K562 (cell line): ENCODE measurements at regions not wholly inside any gene's neighbourhood (a gene's known extent, or its start where the extent isn't known, plus 50 kb on each side); places are given as distances from the start of the nearest gene placed in this dataset.

ENCODE experiments used
- ATAC-seq: fragments of 200-7000 bp; cut with Tn5 transposase; 3 replicates; pipeline ENCODE4 v1.9.1; 2020; ENCODE audit warnings: moderate library complexity
- BruUV-seq: library from RNA; stranded (reverse); fragments of 400-500 nt; replicated peaks from 2 replicates; lab custom pipeline; 2021; lab: Mats Ljungman, UMichigan
- CTCF ChIA-PET: fragments of 300-600 bp; formaldehyde crosslinking; extraction: SDS; loops from one replicate; lab custom pipeline; 2021; ENCODE audit warnings: low intra/inter-chr PET ratio; lab: Yijun Ruan, JAX
- POLR2A ChIA-PET: fragments of 300-600, 350-650 bp; sonication (Branson Sonifier 250); formaldehyde crosslinking; extraction: SDS; loops from one replicate; lab custom pipeline; 2021; ENCODE audit warnings: antibody characterized with exemption, inconsistent platforms; lab: Yijun Ruan, JAX
- DNase-seq, 4 experiments: peaks; one replicate each; pipeline versions ENCODE4 v3.0.0 to v3.0.0-alpha.2; 2011 to 2018; ENCODE audit warnings: low spot score in 3 of 4, mixed read lengths in 3 of 4; ENCODE audit errors: extremely low read depth in 1 of 4
- FAIRE-seq: peaks from 2 replicates; lab custom pipeline; 2011; peaks lifted over from hg19 to GRCh38; lab: Jason Lieb, UNC
- H2AFZ ChIP-seq: 2 replicates; pipeline ENCODE4 v1.6.0; 2011; ENCODE audit warnings: low read depth, low read length, control low read depth, inconsistent platforms
- H3K27ac ChIP-seq: fragments of 200-600 bp; 3 replicates; pipeline ENCODE4 v1.8.0; 2011; ENCODE audit warnings: low read depth, mild to moderate bottlenecking, control low read depth, inconsistent platforms, low read length, moderate library complexity, mixed read lengths; ENCODE audit errors: extremely low read depth
- H3K27me3 ChIP-seq, 2 experiments: fragments of 300-600 bp in 1 of 2; 2 replicates in 1 of 2; 3 replicates in 1 of 2; pipeline versions ENCODE4 v1.6.0 to v1.8.0; 2011; ENCODE audit warnings: inconsistent platforms in 2 of 2, low read length in 2 of 2, mild to moderate bottlenecking in 1 of 2, mixed read lengths in 1 of 2, moderate library complexity in 1 of 2; ENCODE audit not compliant: control insufficient read depth in 2 of 2, insufficient read depth in 2 of 2
- H3K36me3 ChIP-seq: fragments of 300-600 bp; 3 replicates; pipeline ENCODE4 v1.8.0; 2011; ENCODE audit warnings: mild to moderate bottlenecking, low read length, inconsistent platforms; ENCODE audit not compliant: control insufficient read depth, insufficient read depth
- H3K4me1 ChIP-seq, 2 experiments: fragments of 200-600 bp in 1 of 2; replicated peaks in 1 of 2; 2 replicates in 1 of 2; 3 replicates in 1 of 2; pipeline versions ENCODE4 v1.5.1 to v1.8.0; 2011; ENCODE audit warnings: inconsistent platforms in 2 of 2, low read length in 2 of 2, mild to moderate bottlenecking in 1 of 2, mixed read lengths in 1 of 2, moderate library complexity in 1 of 2; ENCODE audit not compliant: control insufficient read depth in 2 of 2, insufficient read depth in 2 of 2
- H3K4me2 ChIP-seq: 2 replicates; pipeline ENCODE4 v1.6.1; 2011; ENCODE audit warnings: low read length, control low read depth, inconsistent platforms, mixed read lengths; ENCODE audit not compliant: insufficient read depth
- H3K4me3 ChIP-seq: fragments of 200-600 bp; sonication (generic), shearing (Covaris generic); 2 replicates; pipeline ENCODE4 v1.5.1; 2016; ENCODE audit warnings: control low read depth, inconsistent platforms
- H3K79me2 ChIP-seq: fragments of 200-600 bp; 3 replicates; pipeline ENCODE4 v1.8.0; 2011; ENCODE audit warnings: low read length, inconsistent platforms; ENCODE audit not compliant: control insufficient read depth, insufficient read depth
- H3K9ac ChIP-seq, 2 experiments: 2 replicates each; pipeline versions ENCODE4 v1.6.0 to v1.6.1; 2011; ENCODE audit warnings: low read depth in 2 of 2, low read length in 2 of 2, control low read depth in 1 of 2, inconsistent platforms in 1 of 2, mild to moderate bottlenecking in 1 of 2, mixed read lengths in 1 of 2; ENCODE audit not compliant: insufficient read depth in 1 of 2
- H3K9me1 ChIP-seq: one replicate; pipeline ENCODE4 v1.6.0; 2011; ENCODE audit warnings: inconsistent platforms, mild to moderate bottlenecking, low read length, moderate library complexity; ENCODE audit not compliant: control insufficient read depth, insufficient read depth
- H3K9me3 ChIP-seq: replicated peaks from 2 replicates; pipeline ENCODE4 v1.5.1; 2011; ENCODE audit warnings: low read depth, low read length, inconsistent platforms; ENCODE audit not compliant: control insufficient read depth, insufficient read depth
- H4K20me1 ChIP-seq: replicated peaks from 2 replicates; pipeline ENCODE4 v1.6.1; 2011; ENCODE audit warnings: low read length, inconsistent platforms, mixed read lengths; ENCODE audit not compliant: control insufficient read depth, insufficient read depth
- BHLHE40 ChIP-seq: IDR thresholded peaks from 2 replicates; pipeline ENCODE4 v1.6.1; 2011; ENCODE audit warnings: low read length, improper control_type of control experiment
- KAT2B ChIP-seq: IDR thresholded peaks from one replicate; pipeline ENCODE4 v1.6.1; 2012; ENCODE audit warnings: low read depth, mild to moderate bottlenecking, control low read depth, inconsistent platforms, low read length, moderate library complexity
- TCF15 ChIP-seq: fragments of 250-450 bp; sonication (Bioruptor Pico); IDR thresholded peaks from 2 replicates; pipeline ENCODE4 v1.8.0; 2022; ENCODE audit warnings: moderate library complexity, mild to moderate bottlenecking, inconsistent platforms
- ZBED1 ChIP-seq: IDR thresholded peaks from 2 replicates; pipeline ENCODE4 v1.6.1; 2014
- ZBTB11 ChIP-seq, 3 experiments: fragments of 200-800 bp in 1 of 3; fragments of 250-450 bp in 1 of 3; fragments of 450-650 bp in 1 of 3; sonication (Bioruptor Pico) in 1 of 3; sonication (Bioruptor generic) in 1 of 3; formaldehyde crosslinking in 1 of 3; IDR thresholded peaks; 2 replicates each; pipeline versions ENCODE4 v1.6.1 to v1.8.0; 2016 to 2022; ENCODE audit warnings: mild to moderate bottlenecking in 2 of 3, missing genetic modification characterization in 2 of 3, missing compliant biosample characterization in 1 of 3, moderate library complexity in 1 of 3
- WGBS: fragments of 100-300 bp; shearing (Covaris generic); methylation state at CpG from one replicate; pipeline ENCODE4 v1.1.6; 2016; ENCODE audit warnings: low coverage, mixed read lengths; ENCODE audit not compliant: insufficient coverage; ENCODE audit errors: missing lambda C conversion rate; 5-methylcytosine and 5-hydroxymethylcytosine counted together
- in situ Hi-C: fragments of 300-500 bp; cut with MboI; formaldehyde crosslinking; loops from 4 replicates; pipeline ENCODE4 v1.15.0; 2018; ENCODE audit warnings: inconsistent platforms, mixed read lengths
- intact Hi-C: fragments of 100-400 bp; cut with micrococcal nuclease; formaldehyde crosslinking; loops from 2 replicates; pipeline ENCODE4 v1.14.2; 2022
- TF ChIP-seq, protein P1 (sequence below): fragments of 250-450 bp; sonication (Bioruptor Pico); IDR thresholded peaks from 2 replicates; pipeline ENCODE4 v1.4.0; 2020; ENCODE audit warnings: mild to moderate bottlenecking, moderate library complexity

DNA sequence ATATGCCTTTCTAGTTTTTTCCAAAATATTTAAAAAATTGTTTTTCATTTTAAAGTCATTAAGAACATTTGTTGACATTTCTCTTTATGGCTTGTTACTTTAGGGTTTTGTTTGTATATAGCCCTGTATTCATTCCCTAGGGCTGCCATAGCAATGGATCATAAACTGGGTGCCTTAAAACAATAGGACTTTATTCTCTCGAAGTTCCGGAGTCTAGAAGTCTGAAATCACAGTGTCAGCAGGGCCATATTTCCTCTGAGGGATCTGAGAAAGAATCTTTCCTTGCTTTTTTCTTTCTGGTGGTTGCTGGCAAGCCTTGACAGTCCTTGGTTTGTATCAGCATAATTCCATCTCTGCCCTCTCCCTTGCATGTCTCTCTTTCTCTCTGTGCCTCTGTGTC, 63.4 kb upstream of the CADPS start:
- POLR2A ChIA-PET, result no interaction called here
- in situ Hi-C loops, result no loop called here
- FAIRE-seq, result no peak

More for the DNA sequence above, 63.4 kb upstream of the CADPS start:
- 7% methylated on average over 2 of the region's 2 CpGs for WGBS
- CTCF ChIA-PET, result no interaction called here
- no peak for ATAC-seq
- Histone ChIP-seq H3K79me2 (no peaks in the 10 kb centered on the region), H3K36me3 (no peaks in the 10 kb centered on the region), H3K4me3 (no peak overlapping the region), H3K4me2 (no peak overlapping the region), H2AFZ (no peak overlapping the region), H3K9me3 (no peaks in the 10 kb centered on the region), H3K9ac (no peak overlapping the region), H3K27ac (no peak overlapping the region), H3K27me3 (no peaks in the 10 kb centered on the region), H4K20me1 (no peaks in the 10 kb centered on the region), H3K4me1 (no peaks in the 10 kb centered on the region), H3K9me1 (no peaks in the 10 kb centered on the region)
- intact Hi-C loops, result no loop called here
- TF ChIP-seq ZBED1 (no peak), TCF15 (CRISPR knock-in tag) (no peak), KAT2B (no peak), BHLHE40 (no peak), ZBTB11 (CRISPR knock-in tag; IDR thresholded peaks at IDR 0.05) (peak in 1 of 3 experiments; percentile 35; a peak in 1 of 6 replicates)
- TF ChIP-seq, protein P1, sequence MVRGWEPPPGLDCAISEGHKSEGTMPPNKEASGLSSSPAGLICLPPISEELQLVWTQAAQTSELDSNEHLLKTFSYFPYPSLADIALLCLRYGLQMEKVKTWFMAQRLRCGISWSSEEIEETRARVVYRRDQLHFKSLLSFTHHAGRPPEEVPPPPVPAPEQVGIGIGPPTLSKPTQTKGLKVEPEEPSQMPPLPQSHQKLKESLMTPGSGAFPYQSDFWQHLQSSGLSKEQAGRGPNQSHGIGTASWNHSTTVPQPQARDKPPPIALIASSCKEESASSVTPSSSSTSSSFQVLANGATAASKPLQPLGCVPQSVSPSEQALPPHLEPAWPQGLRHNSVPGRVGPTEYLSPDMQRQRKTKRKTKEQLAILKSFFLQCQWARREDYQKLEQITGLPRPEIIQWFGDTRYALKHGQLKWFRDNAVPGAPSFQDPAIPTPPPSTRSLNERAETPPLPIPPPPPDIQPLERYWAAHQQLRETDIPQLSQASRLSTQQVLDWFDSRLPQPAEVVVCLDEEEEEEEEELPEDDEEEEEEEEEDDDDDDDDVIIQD (CRISPR knock-in tag), result no peak
- no TSS peak for BruUV-seq
- no peak for DNase-seq
